ENCODE measurements at regions not wholly inside any gene's neighbourhood (a gene's known extent, or its start where the extent isn't known, plus 50 kb on each side); places are given as distances from the start of the nearest gene placed in this dataset.

- TF ChIP-seq POLR2A (IDR thresholded peaks at IDR 0.05; ENCODE audit: low read length) (no peak), GATA1 (IDR thresholded peaks at IDR 0.05; ENCODE audit: low read depth, low read length) (no peak)
These were observed 411.5 kb downstream of the TENT5A start for GRCh38 chr6:81340946-81341345.

All from erythroblast (primary cell).